ENCODE measurements at regions not wholly inside any gene's neighbourhood (a gene's known extent, or its start where the extent isn't known, plus 50 kb on each side); places are given as distances from the start of the nearest gene placed in this dataset.
"Not testable (repeated sequence)": the region's sequence is repeated elsewhere in the genome, so short reads cannot be mapped to it uniquely, and the experiment has no call there.

- ATAC-seq; POLR2A ChIA-PET; H3K36me3 Mint-ChIP-seq; CTCF ChIA-PET; DNase-seq (ENCODE audit: low spot score); H3K4me1 Mint-ChIP-seq; H3K27me3 Mint-ChIP-seq (ENCODE audit: low read depth); H3K4me3 Mint-ChIP-seq; H3K27ac Mint-ChIP-seq; H3K9me3 Mint-ChIP-seq: not testable (repeated sequence)
These were observed 402.3 kb upstream of the MIR17HG start for GRCh38 chr13:90945146-90945545.

DNA sequence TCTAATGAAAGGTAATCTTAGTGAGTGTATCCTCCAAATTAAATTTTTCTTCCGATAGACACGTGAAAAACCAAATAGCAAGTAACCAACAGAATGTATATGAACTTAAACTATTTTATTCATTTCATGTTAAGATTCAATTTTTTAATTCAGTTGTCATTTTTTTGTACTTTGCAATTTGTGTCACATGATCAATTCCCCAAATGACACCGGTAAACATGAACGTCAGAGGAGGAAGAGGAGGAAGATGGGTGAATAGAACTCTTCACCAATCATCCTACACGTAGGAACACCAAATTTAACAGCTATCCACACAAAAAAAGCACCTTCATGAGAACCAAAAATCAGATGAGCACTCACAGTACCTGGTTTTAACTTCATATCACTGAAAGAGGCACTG is 401.4 kb upstream of the MIR17HG start:
- H3K9me3 Mint-ChIP-seq; DNase-seq (ENCODE audit: low spot score); H3K36me3 Mint-ChIP-seq; H3K4me1 Mint-ChIP-seq; ATAC-seq; H3K27me3 Mint-ChIP-seq (ENCODE audit: low read depth); POLR2A ChIA-PET; H3K27ac Mint-ChIP-seq; H3K4me3 Mint-ChIP-seq; CTCF ChIA-PET: not testable (repeated sequence)

- Mint-ChIP-seq H3K4me1 (peaks cover 5% of the 10 kb centered on the region; the same call in 1 of the 2 replicates), H3K9me3 (no peaks in the 10 kb centered on the region), H3K27ac (no peak overlapping the region), H3K4me3 (no peak overlapping the region), H3K36me3 (no peaks in the 10 kb centered on the region), H3K27me3 (ENCODE audit: low read depth) (no peaks in the 10 kb centered on the region)
- POLR2A ChIA-PET = no interaction called here
- CTCF ChIA-PET = interaction anchor here (0.8 kb wide), 1 partner anchor 20 kb away, joined by 3 read pairs; no protein-coding TSS in a partner anchor
- no peak for TF ChIP-seq SOX15 (CRISPR knock-in tag; IDR thresholded peaks at IDR 0.05)
- TF ChIP-seq ZNF121 (CRISPR knock-in tag; IDR thresholded peaks at IDR 0.05) = no peak
- TF ChIP-seq, protein P1, sequence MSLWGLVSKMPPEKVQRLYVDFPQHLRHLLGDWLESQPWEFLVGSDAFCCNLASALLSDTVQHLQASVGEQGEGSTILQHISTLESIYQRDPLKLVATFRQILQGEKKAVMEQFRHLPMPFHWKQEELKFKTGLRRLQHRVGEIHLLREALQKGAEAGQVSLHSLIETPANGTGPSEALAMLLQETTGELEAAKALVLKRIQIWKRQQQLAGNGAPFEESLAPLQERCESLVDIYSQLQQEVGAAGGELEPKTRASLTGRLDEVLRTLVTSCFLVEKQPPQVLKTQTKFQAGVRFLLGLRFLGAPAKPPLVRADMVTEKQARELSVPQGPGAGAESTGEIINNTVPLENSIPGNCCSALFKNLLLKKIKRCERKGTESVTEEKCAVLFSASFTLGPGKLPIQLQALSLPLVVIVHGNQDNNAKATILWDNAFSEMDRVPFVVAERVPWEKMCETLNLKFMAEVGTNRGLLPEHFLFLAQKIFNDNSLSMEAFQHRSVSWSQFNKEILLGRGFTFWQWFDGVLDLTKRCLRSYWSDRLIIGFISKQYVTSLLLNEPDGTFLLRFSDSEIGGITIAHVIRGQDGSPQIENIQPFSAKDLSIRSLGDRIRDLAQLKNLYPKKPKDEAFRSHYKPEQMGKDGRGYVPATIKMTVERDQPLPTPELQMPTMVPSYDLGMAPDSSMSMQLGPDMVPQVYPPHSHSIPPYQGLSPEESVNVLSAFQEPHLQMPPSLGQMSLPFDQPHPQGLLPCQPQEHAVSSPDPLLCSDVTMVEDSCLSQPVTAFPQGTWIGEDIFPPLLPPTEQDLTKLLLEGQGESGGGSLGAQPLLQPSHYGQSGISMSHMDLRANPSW (CRISPR knock-in tag; conservative IDR thresholded peaks at IDR 0.05; ENCODE audit: low read depth) = no peak
- no peak for TF ChIP-seq ZNF416 (CRISPR knock-in tag; IDR thresholded peaks at IDR 0.05)
- TF ChIP-seq GABPB1 (CRISPR knock-in tag; IDR thresholded peaks at IDR 0.05) = no peak
- no peak for TF ChIP-seq PRRX2 (CRISPR knock-in tag; IDR thresholded peaks at IDR 0.05)
- no peak for TF ChIP-seq PRDM15 (CRISPR knock-in tag; IDR thresholded peaks at IDR 0.05)
- DNase-seq (ENCODE audit: low spot score) (no peak), ATAC-seq (no peak)
These were observed 399.5 kb upstream of the MIR17HG start for GRCh38 chr13:90947976-90948375.

DNA sequence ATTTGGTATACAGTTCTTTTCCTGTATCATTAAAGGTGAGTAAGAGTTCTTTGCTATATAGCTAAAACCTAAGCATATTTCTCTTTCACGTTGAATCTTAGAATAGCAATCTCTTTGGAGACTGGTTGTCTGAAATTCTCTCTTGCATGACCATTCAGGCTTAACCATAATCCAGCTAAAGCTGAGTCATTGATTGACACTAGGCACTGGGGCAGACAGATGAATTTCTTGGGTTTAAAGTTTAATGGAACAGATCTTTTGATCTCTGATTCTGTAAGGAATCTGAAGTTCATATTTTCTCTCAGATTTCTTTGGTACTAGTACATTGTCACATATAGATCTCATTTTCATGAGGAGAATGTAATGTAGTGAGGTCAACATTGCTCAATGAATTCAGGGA is 397.3 kb upstream of the MIR17HG start:
- TF ChIP-seq ZNF396 (CRISPR knock-in tag; IDR thresholded peaks at IDR 0.05; ENCODE audit: borderline replicate concordance) (no peak), ZNF138 (CRISPR knock-in tag; conservative IDR thresholded peaks at IDR 0.05) (no peak), RORB (CRISPR knock-in tag; IDR thresholded peaks at IDR 0.05) (no peak), PRDM15 (CRISPR knock-in tag; IDR thresholded peaks at IDR 0.05) (no peak)
- TF ChIP-seq, protein P2, sequence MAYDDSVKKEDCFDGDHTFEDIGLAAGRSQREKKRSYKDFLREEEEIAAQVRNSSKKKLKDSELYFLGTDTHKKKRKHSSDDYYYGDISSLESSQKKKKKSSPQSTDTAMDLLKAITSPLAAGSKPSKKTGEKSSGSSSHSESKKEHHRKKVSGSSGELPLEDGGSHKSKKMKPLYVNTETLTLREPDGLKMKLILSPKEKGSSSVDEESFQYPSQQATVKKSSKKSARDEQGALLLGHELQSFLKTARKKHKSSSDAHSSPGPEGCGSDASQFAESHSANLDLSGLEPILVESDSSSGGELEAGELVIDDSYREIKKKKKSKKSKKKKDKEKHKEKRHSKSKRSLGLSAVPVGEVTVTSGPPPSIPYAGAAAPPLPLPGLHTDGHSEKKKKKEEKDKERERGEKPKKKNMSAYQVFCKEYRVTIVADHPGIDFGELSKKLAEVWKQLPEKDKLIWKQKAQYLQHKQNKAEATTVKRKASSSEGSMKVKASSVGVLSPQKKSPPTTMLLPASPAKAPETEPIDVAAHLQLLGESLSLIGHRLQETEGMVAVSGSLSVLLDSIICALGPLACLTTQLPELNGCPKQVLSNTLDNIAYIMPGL (CRISPR knock-in tag; IDR thresholded peaks at IDR 0.05) = no peak
- TF ChIP-seq, protein P3, sequence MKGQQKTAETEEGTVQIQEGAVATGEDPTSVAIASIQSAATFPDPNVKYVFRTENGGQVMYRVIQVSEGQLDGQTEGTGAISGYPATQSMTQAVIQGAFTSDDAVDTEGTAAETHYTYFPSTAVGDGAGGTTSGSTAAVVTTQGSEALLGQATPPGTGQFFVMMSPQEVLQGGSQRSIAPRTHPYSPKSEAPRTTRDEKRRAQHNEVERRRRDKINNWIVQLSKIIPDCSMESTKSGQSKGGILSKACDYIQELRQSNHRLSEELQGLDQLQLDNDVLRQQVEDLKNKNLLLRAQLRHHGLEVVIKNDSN (CRISPR knock-in tag; IDR thresholded peaks at IDR 0.05) = no peak
- Mint-ChIP-seq H3K27me3 (ENCODE audit: low read depth) (no peaks in the 10 kb centered on the region), H3K4me1 (peaks cover 5% of the 10 kb centered on the region; the same call in 1 of the 2 replicates), H3K9me3 (no peaks in the 10 kb centered on the region), H3K36me3 (no peaks in the 10 kb centered on the region), H3K27ac (no peak overlapping the region), H3K4me3 (no peak overlapping the region)
- POLR2A ChIA-PET = no interaction called here
- no peak for DNase-seq (ENCODE audit: low spot score)
- no peak for ATAC-seq
- CTCF ChIA-PET = no interaction called here
